IMR-90 (cell line): ENCODE measurements at regions not wholly inside any gene's neighbourhood (a gene's known extent, or its start where the extent isn't known, plus 50 kb on each side); places are given as distances from the start of the nearest gene placed in this dataset.
"Not testable (repeated sequence)": the region's sequence is repeated elsewhere in the genome, so short reads cannot be mapped to it uniquely, and the experiment has no call there.

Experiments used
- BHLHE40 ChIP-seq: fragments of 150-350 bp; IDR thresholded peaks from 2 replicates; pipeline ENCODE4 v1.6.1; 2016; ENCODE audit warnings: mild to moderate bottlenecking, low read depth, low read length
- CEBPB ChIP-seq: IDR thresholded peaks from 2 replicates; pipeline ENCODE4 v1.6.1; 2012; ENCODE audit warnings: low read depth, low read length, improper control_type of control experiment
- CTCF ChIP-seq: conservative IDR thresholded peaks from 2 replicates; pipeline ENCODE4 v1.5.1; 2012; ENCODE audit warnings: mild to moderate bottlenecking, low read depth, low read length, improper control_type of control experiment
- MAZ ChIP-seq: IDR thresholded peaks from 2 replicates; pipeline ENCODE4 v1.6.1; 2012; ENCODE audit warnings: low read depth, mild to moderate bottlenecking, low read length, improper control_type of control experiment, moderate library complexity, borderline replicate concordance
- MXI1 ChIP-seq: IDR thresholded peaks from 2 replicates; pipeline ENCODE4 v1.6.1; 2012; ENCODE audit warnings: low read depth, mild to moderate bottlenecking, low read length, moderate library complexity, borderline replicate concordance
- POLR2A ChIP-seq: IDR thresholded peaks from 2 replicates; pipeline ENCODE4 v1.6.1; 2012; ENCODE audit warnings: mild to moderate bottlenecking, low read depth, low read length
- RAD21 ChIP-seq: IDR thresholded peaks from 2 replicates; pipeline ENCODE4 v1.6.1; 2012; ENCODE audit warnings: low read length, improper control_type of control experiment
- RFX5 ChIP-seq: IDR thresholded peaks from 2 replicates; pipeline ENCODE4 v1.8.0; 2012; ENCODE audit warnings: low read depth, mild to moderate bottlenecking, low read length, moderate library complexity
- SMC3 ChIP-seq: fragments of 150-350 bp; IDR thresholded peaks from 2 replicates; pipeline ENCODE4 v1.6.1; 2016; ENCODE audit warnings: low read depth, mild to moderate bottlenecking, antibody characterized with exemption, low read length, moderate library complexity

GRCh38 chr12:8282181-8282580 lies 54.8 kb upstream of the FAM90A1 start:
- not testable (repeated sequence) for TF ChIP-seq CTCF, RFX5, MAZ, BHLHE40, CEBPB, RAD21, POLR2A, MXI1, SMC3
